ENCODE measurements at regions not wholly inside any gene's neighbourhood (a gene's known extent, or its start where the extent isn't known, plus 50 kb on each side); places are given as distances from the start of the nearest gene placed in this dataset.

DNA sequence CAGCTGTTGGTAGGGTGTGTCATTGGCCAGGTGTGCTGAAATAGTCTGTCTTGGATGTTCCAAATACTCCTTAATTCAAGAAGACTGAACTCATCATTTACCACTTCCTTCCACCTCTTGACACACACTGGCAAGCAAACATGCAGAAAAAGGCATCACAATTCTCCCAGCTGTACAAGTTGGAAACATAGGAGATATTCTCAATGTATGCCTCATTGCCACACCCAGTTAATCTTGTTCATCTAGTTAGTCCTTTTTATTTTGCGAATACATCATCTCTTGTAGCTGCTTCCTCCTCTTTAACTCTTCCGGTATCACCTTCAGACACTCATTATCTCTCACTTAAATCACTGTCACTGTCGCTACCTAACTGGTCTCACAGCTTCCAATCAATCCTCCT lies 75.1 kb upstream of the GOT2 start:
- TF ChIP-seq, protein P1, sequence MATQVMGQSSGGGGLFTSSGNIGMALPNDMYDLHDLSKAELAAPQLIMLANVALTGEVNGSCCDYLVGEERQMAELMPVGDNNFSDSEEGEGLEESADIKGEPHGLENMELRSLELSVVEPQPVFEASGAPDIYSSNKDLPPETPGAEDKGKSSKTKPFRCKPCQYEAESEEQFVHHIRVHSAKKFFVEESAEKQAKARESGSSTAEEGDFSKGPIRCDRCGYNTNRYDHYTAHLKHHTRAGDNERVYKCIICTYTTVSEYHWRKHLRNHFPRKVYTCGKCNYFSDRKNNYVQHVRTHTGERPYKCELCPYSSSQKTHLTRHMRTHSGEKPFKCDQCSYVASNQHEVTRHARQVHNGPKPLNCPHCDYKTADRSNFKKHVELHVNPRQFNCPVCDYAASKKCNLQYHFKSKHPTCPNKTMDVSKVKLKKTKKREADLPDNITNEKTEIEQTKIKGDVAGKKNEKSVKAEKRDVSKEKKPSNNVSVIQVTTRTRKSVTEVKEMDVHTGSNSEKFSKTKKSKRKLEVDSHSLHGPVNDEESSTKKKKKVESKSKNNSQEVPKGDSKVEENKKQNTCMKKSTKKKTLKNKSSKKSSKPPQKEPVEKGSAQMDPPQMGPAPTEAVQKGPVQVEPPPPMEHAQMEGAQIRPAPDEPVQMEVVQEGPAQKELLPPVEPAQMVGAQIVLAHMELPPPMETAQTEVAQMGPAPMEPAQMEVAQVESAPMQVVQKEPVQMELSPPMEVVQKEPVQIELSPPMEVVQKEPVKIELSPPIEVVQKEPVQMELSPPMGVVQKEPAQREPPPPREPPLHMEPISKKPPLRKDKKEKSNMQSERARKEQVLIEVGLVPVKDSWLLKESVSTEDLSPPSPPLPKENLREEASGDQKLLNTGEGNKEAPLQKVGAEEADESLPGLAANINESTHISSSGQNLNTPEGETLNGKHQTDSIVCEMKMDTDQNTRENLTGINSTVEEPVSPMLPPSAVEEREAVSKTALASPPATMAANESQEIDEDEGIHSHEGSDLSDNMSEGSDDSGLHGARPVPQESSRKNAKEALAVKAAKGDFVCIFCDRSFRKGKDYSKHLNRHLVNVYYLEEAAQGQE (IDR thresholded peaks at IDR 0.05; ENCODE audit: insufficient read depth in 1 of 2, low read depth in 2 of 2, low read length in 1 of 2): no peak
- TF ChIP-seq POLR2AphosphoS5 (IDR thresholded peaks at IDR 0.05; ENCODE audit: low read depth, low read length): no peak
- TF ChIP-seq, protein P2, sequence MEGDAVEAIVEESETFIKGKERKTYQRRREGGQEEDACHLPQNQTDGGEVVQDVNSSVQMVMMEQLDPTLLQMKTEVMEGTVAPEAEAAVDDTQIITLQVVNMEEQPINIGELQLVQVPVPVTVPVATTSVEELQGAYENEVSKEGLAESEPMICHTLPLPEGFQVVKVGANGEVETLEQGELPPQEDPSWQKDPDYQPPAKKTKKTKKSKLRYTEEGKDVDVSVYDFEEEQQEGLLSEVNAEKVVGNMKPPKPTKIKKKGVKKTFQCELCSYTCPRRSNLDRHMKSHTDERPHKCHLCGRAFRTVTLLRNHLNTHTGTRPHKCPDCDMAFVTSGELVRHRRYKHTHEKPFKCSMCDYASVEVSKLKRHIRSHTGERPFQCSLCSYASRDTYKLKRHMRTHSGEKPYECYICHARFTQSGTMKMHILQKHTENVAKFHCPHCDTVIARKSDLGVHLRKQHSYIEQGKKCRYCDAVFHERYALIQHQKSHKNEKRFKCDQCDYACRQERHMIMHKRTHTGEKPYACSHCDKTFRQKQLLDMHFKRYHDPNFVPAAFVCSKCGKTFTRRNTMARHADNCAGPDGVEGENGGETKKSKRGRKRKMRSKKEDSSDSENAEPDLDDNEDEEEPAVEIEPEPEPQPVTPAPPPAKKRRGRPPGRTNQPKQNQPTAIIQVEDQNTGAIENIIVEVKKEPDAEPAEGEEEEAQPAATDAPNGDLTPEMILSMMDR (IDR thresholded peaks at IDR 0.05): no peak
- TF ChIP-seq TCF7L2 (IDR thresholded peaks at IDR 0.05; ENCODE audit: low read depth, low read length): no peak
- TF ChIP-seq SIN3A (IDR thresholded peaks at IDR 0.05; ENCODE audit: borderline replicate concordance, insufficient read depth, low read depth, low read length): no peak

Measured in Panc1 (cell line).